SU-DHL-6 (cell line): ENCODE measurements at regions not wholly inside any gene's neighbourhood (a gene's known extent, or its start where the extent isn't known, plus 50 kb on each side); places are given as distances from the start of the nearest gene placed in this dataset.

Experiments used
- EZH2phosphoT487 ChIP-seq: fragments of 200-600 bp; sonication (generic), shearing (Covaris generic); conservative IDR thresholded peaks from 2 replicates; pipeline ENCODE4 v1.6.1; 2018; ENCODE audit warnings: mild to moderate bottlenecking, antibody characterized with exemption, low read length, moderate library complexity, mixed read lengths
- TF ChIP-seq, protein P1 (sequence below): fragments of 200-600 bp; sonication (generic); IDR thresholded peaks from one replicate; pipeline ENCODE4 v1.5.1; 2017; ENCODE audit warnings: antibody characterized with exemption, mild to moderate bottlenecking, low read length, moderate library complexity; ENCODE audit not compliant: insufficient read depth, poor library complexity, severe bottlenecking

DNA sequence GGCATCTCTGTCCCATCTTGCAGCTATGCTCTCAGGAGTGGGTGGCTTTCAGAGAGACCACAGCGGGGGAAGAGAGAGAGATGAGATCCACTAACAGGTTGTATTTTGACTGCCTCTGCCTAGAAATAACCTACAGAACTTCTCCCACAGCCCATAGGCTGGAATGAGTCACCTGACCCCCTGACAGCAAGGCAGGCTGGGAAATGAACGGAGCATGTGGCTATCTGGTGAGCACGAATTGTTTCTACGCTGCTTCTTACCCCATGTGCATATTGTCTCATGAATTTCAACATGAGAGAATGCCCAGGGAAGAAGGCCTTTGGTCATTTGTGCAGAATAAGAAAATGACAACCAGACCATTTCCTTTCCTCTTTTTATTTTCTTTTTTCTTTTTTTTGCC lies 151.3 kb downstream of the SNX10 start:
- TF ChIP-seq, protein P1, sequence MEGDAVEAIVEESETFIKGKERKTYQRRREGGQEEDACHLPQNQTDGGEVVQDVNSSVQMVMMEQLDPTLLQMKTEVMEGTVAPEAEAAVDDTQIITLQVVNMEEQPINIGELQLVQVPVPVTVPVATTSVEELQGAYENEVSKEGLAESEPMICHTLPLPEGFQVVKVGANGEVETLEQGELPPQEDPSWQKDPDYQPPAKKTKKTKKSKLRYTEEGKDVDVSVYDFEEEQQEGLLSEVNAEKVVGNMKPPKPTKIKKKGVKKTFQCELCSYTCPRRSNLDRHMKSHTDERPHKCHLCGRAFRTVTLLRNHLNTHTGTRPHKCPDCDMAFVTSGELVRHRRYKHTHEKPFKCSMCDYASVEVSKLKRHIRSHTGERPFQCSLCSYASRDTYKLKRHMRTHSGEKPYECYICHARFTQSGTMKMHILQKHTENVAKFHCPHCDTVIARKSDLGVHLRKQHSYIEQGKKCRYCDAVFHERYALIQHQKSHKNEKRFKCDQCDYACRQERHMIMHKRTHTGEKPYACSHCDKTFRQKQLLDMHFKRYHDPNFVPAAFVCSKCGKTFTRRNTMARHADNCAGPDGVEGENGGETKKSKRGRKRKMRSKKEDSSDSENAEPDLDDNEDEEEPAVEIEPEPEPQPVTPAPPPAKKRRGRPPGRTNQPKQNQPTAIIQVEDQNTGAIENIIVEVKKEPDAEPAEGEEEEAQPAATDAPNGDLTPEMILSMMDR: no peak
- TF ChIP-seq EZH2phosphoT487: no peak
